ENCODE measurements at regions not wholly inside any gene's neighbourhood (a gene's known extent, or its start where the extent isn't known, plus 50 kb on each side); places are given as distances from the start of the nearest gene placed in this dataset.

DNA sequence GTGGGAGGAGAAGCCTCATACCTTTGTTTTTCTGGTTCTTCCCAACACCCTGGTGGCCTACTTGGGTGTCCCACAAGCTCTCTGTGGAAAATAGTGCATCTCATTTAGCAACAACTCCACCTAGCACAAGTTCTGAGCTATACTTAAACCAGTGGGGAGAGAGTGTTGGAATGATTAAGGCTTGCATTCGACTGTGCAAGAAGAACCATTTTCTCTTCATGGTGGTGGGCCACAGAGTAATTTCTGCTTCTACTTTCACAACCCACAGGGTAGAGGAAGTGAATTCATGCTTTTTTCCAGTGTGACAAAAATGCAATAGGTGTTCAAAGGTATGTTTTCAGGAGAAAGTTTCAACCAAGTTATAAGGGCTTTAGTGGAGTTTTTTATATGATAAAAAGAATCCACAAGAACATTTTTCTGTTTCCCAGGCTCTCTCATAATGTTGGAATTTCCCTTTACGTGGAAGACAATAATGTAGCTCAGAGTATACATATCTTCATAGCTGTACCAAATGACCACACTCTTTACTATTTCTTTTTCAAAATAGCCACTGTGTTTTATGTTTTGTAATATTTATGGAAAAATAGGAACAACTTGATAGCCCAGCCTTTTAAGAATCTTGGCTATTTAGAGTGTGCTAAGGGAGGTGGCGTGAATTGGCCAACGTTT lies 80.3 kb upstream of the HHIP start:
- peak overlapping the region; percentile 92 for H2BK5ac ChIP-seq (ENCODE audit: low read depth, low read length, poor library complexity, severe bottlenecking)
- peak overlapping the region; percentile 54; the same call in 1 of the 2 replicates for H3K23ac ChIP-seq (ENCODE audit: low read depth, low read length)
- H4K8ac ChIP-seq (ENCODE audit: low read depth in 2 of 2, low read length in 2 of 2), result peak overlapping the region in 1 of 2 experiments; percentile 62; a peak in 3 of 4 replicates
- H4K5ac ChIP-seq (ENCODE audit: low read depth, low read length), result peak overlapping the region; percentile 96; the same call in 1 of the 2 replicates
- H2AK5ac ChIP-seq (ENCODE audit: low read depth, low read length), result no peak overlapping the region
- H3K36me3 ChIP-seq (ENCODE audit: control insufficient read depth, insufficient read depth, low read length), result no peaks in the 10 kb centered on the region
- H2AK9ac ChIP-seq (replicated peaks; ENCODE audit: low read depth, low read length, poor library complexity), result no peak overlapping the region
- DNase-seq, result peak; percentile 76
- POLR2A ChIA-PET (ENCODE audit: unreplicated experiment), result no interaction called here
- peak overlapping the region; percentile 28; the same call in 1 of the 2 replicates for H3K4me2 ChIP-seq (ENCODE audit: low read depth, low read length)
- no TSS peak for BruUV-seq (replicated peaks)
- no peak overlapping the region for H3K27ac ChIP-seq (ENCODE audit: insufficient read depth, low read length)
- peak overlapping the region; percentile 9; the same call in 1 of the 2 replicates for H4K91ac ChIP-seq (ENCODE audit: insufficient read depth, low read depth, low read length)
- H3K9me1 ChIP-seq (ENCODE audit: insufficient read depth, low read length), result no peaks in the 10 kb centered on the region
- intact Hi-C loops (cut with micrococcal nuclease), result no loop called here
- no peak overlapping the region for H3K56ac ChIP-seq (ENCODE audit: extremely low read depth, insufficient read depth, low read length)
- dilution Hi-C loops (cut with HindIII; ENCODE audit: low sequenced_read_pairs, unreplicated experiment), result no loop called here
- H2BK20ac ChIP-seq (ENCODE audit: low read depth, low read length), result peak overlapping the region; percentile 91; the same call in 1 of the 2 replicates
- no CpG with 5 or more reads among the region's 4 CpGs for WGBS, 2 experiments (ENCODE audit: extremely low coverage in 2 of 2, insufficient read length in 1 of 2)
- H4K20me1 ChIP-seq (ENCODE audit: insufficient read depth, low read length), result no peaks in the 10 kb centered on the region
- TF ChIP-seq CHD1 (IDR thresholded peaks at IDR 0.05; ENCODE audit: low read depth, low read length), result no peak
- TF ChIP-seq MAFK (IDR thresholded peaks at IDR 0.05; ENCODE audit: low read depth, low read length), result no peak
- TF ChIP-seq MAZ (IDR thresholded peaks at IDR 0.05; ENCODE audit: borderline replicate concordance, low read depth, low read length), result no peak
- no peak for TF ChIP-seq RFX5 (IDR thresholded peaks at IDR 0.05; ENCODE audit: low read depth, low read length)
- TF ChIP-seq, protein P1, sequence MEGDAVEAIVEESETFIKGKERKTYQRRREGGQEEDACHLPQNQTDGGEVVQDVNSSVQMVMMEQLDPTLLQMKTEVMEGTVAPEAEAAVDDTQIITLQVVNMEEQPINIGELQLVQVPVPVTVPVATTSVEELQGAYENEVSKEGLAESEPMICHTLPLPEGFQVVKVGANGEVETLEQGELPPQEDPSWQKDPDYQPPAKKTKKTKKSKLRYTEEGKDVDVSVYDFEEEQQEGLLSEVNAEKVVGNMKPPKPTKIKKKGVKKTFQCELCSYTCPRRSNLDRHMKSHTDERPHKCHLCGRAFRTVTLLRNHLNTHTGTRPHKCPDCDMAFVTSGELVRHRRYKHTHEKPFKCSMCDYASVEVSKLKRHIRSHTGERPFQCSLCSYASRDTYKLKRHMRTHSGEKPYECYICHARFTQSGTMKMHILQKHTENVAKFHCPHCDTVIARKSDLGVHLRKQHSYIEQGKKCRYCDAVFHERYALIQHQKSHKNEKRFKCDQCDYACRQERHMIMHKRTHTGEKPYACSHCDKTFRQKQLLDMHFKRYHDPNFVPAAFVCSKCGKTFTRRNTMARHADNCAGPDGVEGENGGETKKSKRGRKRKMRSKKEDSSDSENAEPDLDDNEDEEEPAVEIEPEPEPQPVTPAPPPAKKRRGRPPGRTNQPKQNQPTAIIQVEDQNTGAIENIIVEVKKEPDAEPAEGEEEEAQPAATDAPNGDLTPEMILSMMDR (conservative IDR thresholded peaks at IDR 0.05; ENCODE audit: low read depth, low read length), result no peak
- no peak for TF ChIP-seq NFE2L2 (IDR thresholded peaks at IDR 0.05; ENCODE audit: low read depth, low read length)
- TF ChIP-seq POLR2A (IDR thresholded peaks at IDR 0.05; ENCODE audit: low read depth, low read length), result no peak
- no peak for TF ChIP-seq CEBPB (IDR thresholded peaks at IDR 0.05; ENCODE audit: low read depth, low read length)
- no peak for TF ChIP-seq BHLHE40 (IDR thresholded peaks at IDR 0.05; ENCODE audit: low read depth, low read length)
- TF ChIP-seq RAD21 (IDR thresholded peaks at IDR 0.05; ENCODE audit: low read length), result no peak
- no peak for TF ChIP-seq RCOR1 (IDR thresholded peaks at IDR 0.05; ENCODE audit: insufficient replicate concordance, low read length)
- no peak for TF ChIP-seq MXI1 (IDR thresholded peaks at IDR 0.05; ENCODE audit: borderline replicate concordance, low read depth, low read length)
- peak overlapping the region; percentile 78 for H2AFZ ChIP-seq (replicated peaks; ENCODE audit: low read length, poor library complexity)
- no peaks in the 10 kb centered on the region for H3K79me1 ChIP-seq (ENCODE audit: low read depth in 1 of 2, low read length in 2 of 2)
- peak overlapping the region; percentile 64 for H3K14ac ChIP-seq (replicated peaks; ENCODE audit: low read depth, low read length)
- H2BK120ac ChIP-seq (ENCODE audit: low read depth, low read length), result peak overlapping the region; percentile 74; the same call in 1 of the 2 replicates
- in situ Hi-C loops (cut with MboI; ENCODE audit: low sequenced_read_pairs), result no loop called here
- no peak overlapping the region; the same call in 2 of the 3 replicates for H2BK15ac ChIP-seq (ENCODE audit: low read depth, low read length)
- H3K18ac ChIP-seq (ENCODE audit: low read depth, low read length), result peak overlapping the region; percentile 79
- peak; percentile 57 for ATAC-seq (ENCODE audit: low read depth)
- no peaks in the 10 kb centered on the region for H3K27me3 ChIP-seq (ENCODE audit: control insufficient read depth, insufficient read depth, low read length)
- no peak overlapping the region for H3K4me3 ChIP-seq (ENCODE audit: insufficient read depth, low read depth, low read length)
- peak overlapping the region; percentile 43; the same call in 1 of the 2 replicates for H3K4ac ChIP-seq (ENCODE audit: low read depth, low read length)
- no peak overlapping the region for H3K9ac ChIP-seq (ENCODE audit: low read depth, low read length)
- CTCF ChIA-PET, result interaction anchor here (0.6 kb wide), 1 partner anchor 148 kb away, joined by 6 read pairs; no protein-coding TSS in a partner anchor
- H3K9me3 ChIP-seq (ENCODE audit: control insufficient read depth, insufficient read depth, low read length), result no peaks in the 10 kb centered on the region
- H3K4me1 ChIP-seq (ENCODE audit: control insufficient read depth, insufficient read depth, low read length), result peaks cover 2% of the 10 kb centered on the region
